ENCODE measurements at regions not wholly inside any gene's neighbourhood (a gene's known extent, or its start where the extent isn't known, plus 50 kb on each side); places are given as distances from the start of the nearest gene placed in this dataset.

DNA sequence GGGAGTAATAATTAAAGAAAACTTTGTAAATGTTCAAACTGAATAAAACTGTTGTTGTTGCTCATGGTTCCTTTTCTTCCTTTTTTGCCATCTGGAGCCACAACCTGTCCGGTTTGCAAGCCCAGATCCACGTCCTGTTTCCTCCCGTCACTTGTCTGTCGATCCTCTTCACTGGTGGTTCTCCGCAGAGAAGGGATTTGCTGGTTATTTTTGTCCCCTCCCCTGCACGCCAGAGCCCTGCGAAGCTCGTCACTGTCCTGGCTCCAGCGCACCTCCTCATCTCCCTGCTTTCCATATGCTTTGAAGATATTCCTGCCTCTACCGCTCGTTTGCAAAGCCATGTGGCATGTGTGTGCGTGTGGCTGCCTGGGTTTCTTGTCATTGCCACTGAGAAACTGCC lies 461.4 kb downstream of the RNF144A start:
- TF ChIP-seq, protein P1, sequence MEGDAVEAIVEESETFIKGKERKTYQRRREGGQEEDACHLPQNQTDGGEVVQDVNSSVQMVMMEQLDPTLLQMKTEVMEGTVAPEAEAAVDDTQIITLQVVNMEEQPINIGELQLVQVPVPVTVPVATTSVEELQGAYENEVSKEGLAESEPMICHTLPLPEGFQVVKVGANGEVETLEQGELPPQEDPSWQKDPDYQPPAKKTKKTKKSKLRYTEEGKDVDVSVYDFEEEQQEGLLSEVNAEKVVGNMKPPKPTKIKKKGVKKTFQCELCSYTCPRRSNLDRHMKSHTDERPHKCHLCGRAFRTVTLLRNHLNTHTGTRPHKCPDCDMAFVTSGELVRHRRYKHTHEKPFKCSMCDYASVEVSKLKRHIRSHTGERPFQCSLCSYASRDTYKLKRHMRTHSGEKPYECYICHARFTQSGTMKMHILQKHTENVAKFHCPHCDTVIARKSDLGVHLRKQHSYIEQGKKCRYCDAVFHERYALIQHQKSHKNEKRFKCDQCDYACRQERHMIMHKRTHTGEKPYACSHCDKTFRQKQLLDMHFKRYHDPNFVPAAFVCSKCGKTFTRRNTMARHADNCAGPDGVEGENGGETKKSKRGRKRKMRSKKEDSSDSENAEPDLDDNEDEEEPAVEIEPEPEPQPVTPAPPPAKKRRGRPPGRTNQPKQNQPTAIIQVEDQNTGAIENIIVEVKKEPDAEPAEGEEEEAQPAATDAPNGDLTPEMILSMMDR (IDR thresholded peaks at IDR 0.05), result no peak
- TF ChIP-seq POLR2A (IDR thresholded peaks at IDR 0.05), result no peak

Measured in adrenal gland (tissue), 5 donors.